ENCODE measurements at regions not wholly inside any gene's neighbourhood (a gene's known extent, or its start where the extent isn't known, plus 50 kb on each side); places are given as distances from the start of the nearest gene placed in this dataset.

DNA sequence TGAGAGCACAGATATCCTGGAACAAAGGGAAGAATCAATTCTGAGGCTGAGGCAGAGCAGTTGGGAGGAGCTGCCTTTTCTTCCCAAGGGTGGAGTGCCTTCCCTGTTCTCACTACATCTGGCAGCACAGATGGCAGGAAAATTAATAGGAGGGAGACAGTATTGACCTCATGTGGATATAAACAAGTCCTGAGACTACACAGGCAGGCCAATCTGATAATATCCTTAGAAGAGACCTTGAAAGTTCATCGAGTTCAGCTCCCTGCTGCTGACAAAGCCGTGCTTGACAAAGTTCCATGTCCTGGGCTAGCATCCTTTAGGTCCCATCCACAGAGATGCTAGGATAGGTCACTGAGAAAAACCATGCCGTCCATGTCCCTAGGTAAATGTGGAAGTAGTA lies 1451.5 kb downstream of the EFNB2 start:
- 62% methylated on average over 2 of the region's 3 CpGs for WGBS (ENCODE audit: insufficient coverage)
- Histone ChIP-seq H3K9me3 (ENCODE audit: control insufficient read depth, insufficient read depth, low read length) (no peaks in the 10 kb centered on the region), H3K36me3 (ENCODE audit: control insufficient read depth, insufficient read depth, low read length) (no peaks in the 10 kb centered on the region), H3K27me3 (ENCODE audit: control insufficient read depth, insufficient read depth, low read length) (no peaks in the 10 kb centered on the region), H3K4me1 (ENCODE audit: control insufficient read depth, insufficient read depth, low read length) (no peaks in the 10 kb centered on the region), H3K27ac (ENCODE audit: low read depth, low read length) (no peak overlapping the region), H3K4me3 (ENCODE audit: low read depth, low read length) (no peak overlapping the region)
- DNase-seq (ENCODE audit: low read depth in 4 of 6, low spot score in 6 of 6) = peak in 1 of 6 donors; percentile 8

DNA sequence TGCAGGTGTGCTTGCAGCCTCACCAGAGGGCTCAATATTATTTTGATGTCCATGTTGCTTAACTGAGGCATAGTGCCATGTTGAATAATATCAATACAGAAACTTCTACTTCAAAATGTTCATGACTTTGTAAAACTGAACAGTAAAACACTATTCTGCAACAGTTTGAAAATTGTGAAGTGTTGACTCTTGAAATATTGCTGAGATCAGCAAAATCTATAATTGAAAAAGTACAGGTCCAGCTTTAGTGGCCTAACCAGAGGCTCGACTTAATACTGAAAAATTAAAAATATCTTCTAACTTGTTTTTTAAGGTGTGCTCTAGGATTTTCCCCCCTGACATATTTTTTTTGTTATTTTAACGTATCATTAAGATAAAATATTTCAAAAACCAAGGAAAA lies 1460.7 kb downstream of the EFNB2 start:
- no peaks in the 10 kb centered on the region for H3K4me1 ChIP-seq (ENCODE audit: control insufficient read depth, insufficient read depth, low read length)
- no peak overlapping the region for H3K4me3 ChIP-seq (ENCODE audit: low read depth, low read length)
- DNase-seq (ENCODE audit: low read depth in 4 of 6, low spot score in 6 of 6) = no peak
- WGBS (ENCODE audit: insufficient coverage) = no CpG with 5 or more reads among the region's 2 CpGs
- H3K36me3 ChIP-seq (ENCODE audit: control insufficient read depth, insufficient read depth, low read length) = no peaks in the 10 kb centered on the region
- no peak overlapping the region for H3K27ac ChIP-seq (ENCODE audit: low read depth, low read length)
- no peaks in the 10 kb centered on the region for H3K27me3 ChIP-seq (ENCODE audit: control insufficient read depth, insufficient read depth, low read length)
- H3K9me3 ChIP-seq (ENCODE audit: control insufficient read depth, insufficient read depth, low read length) = no peaks in the 10 kb centered on the region

- no peak for DNase-seq (ENCODE audit: low read depth in 4 of 6, low spot score in 6 of 6)
- Histone ChIP-seq H3K36me3 (ENCODE audit: control insufficient read depth, insufficient read depth, low read length) (no peaks in the 10 kb centered on the region), H3K4me3 (ENCODE audit: low read depth, low read length) (no peak overlapping the region), H3K9me3 (ENCODE audit: control insufficient read depth, insufficient read depth, low read length) (no peaks in the 10 kb centered on the region), H3K27ac (ENCODE audit: low read depth, low read length) (no peak overlapping the region), H3K27me3 (ENCODE audit: control insufficient read depth, insufficient read depth, low read length) (no peaks in the 10 kb centered on the region), H3K4me1 (ENCODE audit: control insufficient read depth, insufficient read depth, low read length) (no peaks in the 10 kb centered on the region)
- 100% methylated on average over 4 of the region's 13 CpGs for WGBS (ENCODE audit: insufficient coverage)
Observed at GRCh38 chr13:105073041-105073440, 1462.4 kb downstream of the EFNB2 start.

DNA sequence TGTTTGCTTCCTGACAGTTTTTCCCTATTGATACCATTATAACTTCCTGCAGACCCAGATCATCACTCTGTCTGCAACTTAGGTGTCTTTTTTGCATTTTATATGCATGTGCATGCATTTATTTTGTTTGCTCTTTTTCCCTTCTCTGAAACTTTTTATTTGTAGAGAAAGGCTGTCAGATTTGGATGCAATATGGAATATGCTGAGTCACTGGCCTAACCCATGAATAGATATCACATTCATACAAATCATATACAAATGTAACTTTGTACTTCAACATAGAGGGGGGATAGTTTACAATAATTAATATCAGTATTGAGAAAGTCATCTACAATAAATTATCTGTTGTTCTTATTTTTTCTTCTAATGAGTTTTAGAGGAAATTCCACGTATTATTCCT lies 1465.0 kb downstream of the EFNB2 start:
- Histone ChIP-seq H3K27me3 (ENCODE audit: control insufficient read depth, insufficient read depth, low read length) (no peaks in the 10 kb centered on the region), H3K27ac (ENCODE audit: low read depth, low read length) (no peak overlapping the region), H3K4me3 (ENCODE audit: low read depth, low read length) (no peak overlapping the region), H3K9me3 (ENCODE audit: control insufficient read depth, insufficient read depth, low read length) (no peaks in the 10 kb centered on the region), H3K36me3 (ENCODE audit: control insufficient read depth, insufficient read depth, low read length) (no peaks in the 10 kb centered on the region), H3K4me1 (ENCODE audit: control insufficient read depth, insufficient read depth, low read length) (no peaks in the 10 kb centered on the region)
- WGBS (ENCODE audit: insufficient coverage) = no CpG with 5 or more reads among the region's 1 CpG
- DNase-seq (ENCODE audit: low read depth in 4 of 6, low spot score in 6 of 6) = no peak

- no peak overlapping the region for H3K27ac ChIP-seq (ENCODE audit: low read depth, low read length)
- no peaks in the 10 kb centered on the region for H3K9me3 ChIP-seq (ENCODE audit: control insufficient read depth, insufficient read depth, low read length)
- H3K4me1 ChIP-seq (ENCODE audit: control insufficient read depth, insufficient read depth, low read length) = no peaks in the 10 kb centered on the region
- H3K36me3 ChIP-seq (ENCODE audit: control insufficient read depth, insufficient read depth, low read length) = no peaks in the 10 kb centered on the region
- H3K4me3 ChIP-seq (ENCODE audit: low read depth, low read length) = no peak overlapping the region
- no peaks in the 10 kb centered on the region for H3K27me3 ChIP-seq (ENCODE audit: control insufficient read depth, insufficient read depth, low read length)
- DNase-seq (ENCODE audit: low read depth in 4 of 6, low spot score in 6 of 6) = no peak
Observed at GRCh38 chr13:105069106-105069505, 1466.4 kb downstream of the EFNB2 start.

DNA sequence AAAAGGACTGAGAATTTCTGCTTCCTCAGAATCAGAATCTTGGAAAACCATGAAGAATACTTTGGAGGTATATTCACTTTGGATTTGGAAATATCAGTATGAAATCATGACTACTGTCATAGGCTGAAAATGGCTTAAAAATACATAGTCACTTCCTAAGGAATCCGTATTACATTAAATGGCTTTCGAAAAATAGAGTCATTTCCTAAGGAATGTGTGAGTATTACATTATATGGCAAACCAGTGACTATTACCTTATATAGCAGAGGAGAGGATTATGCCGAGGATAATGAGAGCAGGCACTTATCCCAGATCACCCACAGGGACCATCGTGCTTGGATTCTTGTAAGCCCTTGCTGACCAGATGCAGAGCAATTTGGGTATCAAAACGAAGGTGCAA lies 1471.8 kb downstream of the EFNB2 start:
- no peaks in the 10 kb centered on the region for H3K36me3 ChIP-seq (ENCODE audit: control insufficient read depth, insufficient read depth, low read length)
- H3K9me3 ChIP-seq (ENCODE audit: control insufficient read depth, insufficient read depth, low read length) = no peaks in the 10 kb centered on the region
- DNase-seq (ENCODE audit: low read depth in 4 of 6, low spot score in 6 of 6) = no peak
- no CpG with 5 or more reads among the region's 5 CpGs for WGBS (ENCODE audit: insufficient coverage)
- H3K4me3 ChIP-seq (ENCODE audit: low read depth, low read length) = no peak overlapping the region
- H3K27me3 ChIP-seq (ENCODE audit: control insufficient read depth, insufficient read depth, low read length) = no peaks in the 10 kb centered on the region
- H3K27ac ChIP-seq (ENCODE audit: low read depth, low read length) = no peak overlapping the region
- H3K4me1 ChIP-seq (ENCODE audit: control insufficient read depth, insufficient read depth, low read length) = no peaks in the 10 kb centered on the region

- Histone ChIP-seq H3K4me3 (ENCODE audit: low read depth, low read length) (no peak overlapping the region), H3K9me3 (ENCODE audit: control insufficient read depth, insufficient read depth, low read length) (no peaks in the 10 kb centered on the region), H3K36me3 (ENCODE audit: control insufficient read depth, insufficient read depth, low read length) (no peaks in the 10 kb centered on the region), H3K27ac (ENCODE audit: low read depth, low read length) (no peak overlapping the region), H3K4me1 (ENCODE audit: control insufficient read depth, insufficient read depth, low read length) (no peaks in the 10 kb centered on the region), H3K27me3 (ENCODE audit: control insufficient read depth, insufficient read depth, low read length) (no peaks in the 10 kb centered on the region)
- WGBS (ENCODE audit: insufficient coverage) = 100% methylated on average over 2 of the region's 7 CpGs
- no peak for DNase-seq (ENCODE audit: low read depth in 4 of 6, low spot score in 6 of 6)
Observed at GRCh38 chr13:105059786-105060185, 1475.7 kb downstream of the EFNB2 start.

GRCh38 chr13:105058517-105058916 lies 1476.9 kb downstream of the EFNB2 start:
- Histone ChIP-seq H3K27me3 (ENCODE audit: control insufficient read depth, insufficient read depth, low read length) (no peaks in the 10 kb centered on the region), H3K4me3 (ENCODE audit: low read depth, low read length) (no peak overlapping the region), H3K9me3 (ENCODE audit: control insufficient read depth, insufficient read depth, low read length) (no peaks in the 10 kb centered on the region), H3K36me3 (ENCODE audit: control insufficient read depth, insufficient read depth, low read length) (no peaks in the 10 kb centered on the region), H3K4me1 (ENCODE audit: control insufficient read depth, insufficient read depth, low read length) (no peaks in the 10 kb centered on the region), H3K27ac (ENCODE audit: low read depth, low read length) (no peak overlapping the region)
- no CpG with 5 or more reads among the region's 2 CpGs for WGBS (ENCODE audit: insufficient coverage)
- DNase-seq (ENCODE audit: low read depth in 4 of 6, low spot score in 6 of 6) = no peak

GRCh38 chr13:105052711-105053110 lies 1482.8 kb downstream of the EFNB2 start:
- no CpG with 5 or more reads among the region's 4 CpGs for WGBS (ENCODE audit: insufficient coverage)
- H3K4me3 ChIP-seq (ENCODE audit: low read depth, low read length) = no peak overlapping the region
- H3K27ac ChIP-seq (ENCODE audit: low read depth, low read length) = no peak overlapping the region
- no peak for DNase-seq (ENCODE audit: low read depth in 4 of 6, low spot score in 6 of 6)
- H3K27me3 ChIP-seq (ENCODE audit: control insufficient read depth, insufficient read depth, low read length) = no peaks in the 10 kb centered on the region
- H3K4me1 ChIP-seq (ENCODE audit: control insufficient read depth, insufficient read depth, low read length) = no peaks in the 10 kb centered on the region
- no peaks in the 10 kb centered on the region for H3K36me3 ChIP-seq (ENCODE audit: control insufficient read depth, insufficient read depth, low read length)
- no peaks in the 10 kb centered on the region for H3K9me3 ChIP-seq (ENCODE audit: control insufficient read depth, insufficient read depth, low read length)

GRCh38 chr13:105050686-105051085 lies 1484.8 kb downstream of the EFNB2 start:
- no peak overlapping the region for H3K4me3 ChIP-seq (ENCODE audit: low read depth, low read length)
- peak in 1 of 6 donors; percentile 62 for DNase-seq (ENCODE audit: low read depth in 4 of 6, low spot score in 6 of 6)
- 59% methylated on average over 2 of the region's 4 CpGs for WGBS (ENCODE audit: insufficient coverage)

More at GRCh38 chr13:105050686-105051085, 1484.8 kb downstream of the EFNB2 start:
- H3K36me3 ChIP-seq (ENCODE audit: control insufficient read depth, insufficient read depth, low read length) = no peaks in the 10 kb centered on the region
- H3K4me1 ChIP-seq (ENCODE audit: control insufficient read depth, insufficient read depth, low read length) = no peaks in the 10 kb centered on the region
- no peak overlapping the region for H3K27ac ChIP-seq (ENCODE audit: low read depth, low read length)
- no peaks in the 10 kb centered on the region for H3K27me3 ChIP-seq (ENCODE audit: control insufficient read depth, insufficient read depth, low read length)
- no peaks in the 10 kb centered on the region for H3K9me3 ChIP-seq (ENCODE audit: control insufficient read depth, insufficient read depth, low read length)
